Right hindlimb (tissue), 1 donor: ENCODE measurements at regions not wholly inside any gene's neighbourhood (a gene's known extent, or its start where the extent isn't known, plus 50 kb on each side); places are given as distances from the start of the nearest gene placed in this dataset.
"Not testable (repeated sequence)": the region's sequence is repeated elsewhere in the genome, so short reads cannot be mapped to it uniquely, and the experiment has no call there.

Experiments
- DNase-seq: peaks from one replicate; pipeline ENCODE4 v3.0.0-alpha.2; 2018

DNA sequence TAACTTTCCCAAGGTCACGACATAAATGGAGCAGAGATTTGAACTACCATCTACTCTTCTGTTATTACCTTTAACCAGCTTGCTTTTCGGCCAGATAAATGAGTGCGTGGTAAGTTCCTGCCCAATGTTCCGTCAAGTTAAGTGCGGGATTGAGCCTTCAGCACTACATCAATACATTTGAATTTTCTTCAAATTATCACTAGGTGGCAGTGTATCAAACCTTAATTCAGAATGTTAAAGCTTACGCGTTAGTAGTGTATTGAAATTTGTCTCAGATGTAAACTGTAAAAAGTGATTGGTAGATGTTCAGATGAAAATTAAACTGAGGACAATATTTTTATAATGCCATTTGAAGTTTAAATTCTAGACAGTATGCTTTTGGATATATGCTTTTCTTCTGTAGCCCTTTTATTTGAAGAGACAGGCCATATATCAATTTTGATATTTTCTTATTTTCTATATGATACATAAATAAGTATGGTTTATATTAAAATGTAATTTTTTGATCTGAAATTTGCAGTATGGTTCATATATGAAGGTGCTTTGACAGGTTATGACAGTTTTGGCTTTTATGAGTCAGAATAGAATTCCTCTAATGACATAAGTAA, 681.3 kb downstream of the ADCYAP1 start:
- no peak for DNase-seq

DNA sequence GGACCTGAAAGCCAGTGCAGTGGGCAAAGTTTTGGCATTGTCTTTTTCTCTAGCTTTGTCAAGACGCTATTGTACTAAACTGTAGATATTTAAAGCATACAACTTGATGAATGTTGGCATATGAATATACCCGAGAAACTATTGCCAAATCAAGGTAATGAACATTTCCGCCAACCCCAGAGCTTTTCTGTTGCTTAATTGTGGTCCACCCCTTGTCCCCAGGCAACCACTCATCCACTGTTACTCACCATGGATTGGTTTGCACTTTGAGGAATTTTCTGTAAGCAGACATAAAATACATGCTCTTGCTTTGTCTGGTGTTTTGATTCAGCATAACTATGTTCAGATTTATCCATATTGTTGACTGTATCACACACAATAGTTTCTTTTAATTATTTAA, 688.4 kb downstream of the ADCYAP1 start:
- no peak for DNase-seq

DNA sequence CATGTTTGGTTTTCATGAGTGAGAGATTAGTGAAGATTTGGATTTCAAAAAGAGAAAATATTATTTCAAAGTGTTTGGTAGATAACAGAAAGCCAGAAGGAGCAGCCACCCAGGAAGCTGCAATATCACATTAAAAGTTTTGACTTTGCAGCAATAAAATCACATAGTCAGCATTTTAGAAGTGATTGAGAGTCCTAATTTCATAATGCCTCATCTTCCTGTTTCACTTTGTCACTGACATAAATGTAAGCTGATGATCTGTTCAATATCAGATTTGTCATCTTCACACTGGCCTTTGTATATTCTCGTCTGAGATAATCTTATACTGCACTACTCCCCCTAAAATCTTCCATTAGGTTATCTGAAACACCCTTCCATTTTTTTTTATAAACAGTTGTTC, 690.5 kb downstream of the ADCYAP1 start:
- DNase-seq, result no peak

DNA sequence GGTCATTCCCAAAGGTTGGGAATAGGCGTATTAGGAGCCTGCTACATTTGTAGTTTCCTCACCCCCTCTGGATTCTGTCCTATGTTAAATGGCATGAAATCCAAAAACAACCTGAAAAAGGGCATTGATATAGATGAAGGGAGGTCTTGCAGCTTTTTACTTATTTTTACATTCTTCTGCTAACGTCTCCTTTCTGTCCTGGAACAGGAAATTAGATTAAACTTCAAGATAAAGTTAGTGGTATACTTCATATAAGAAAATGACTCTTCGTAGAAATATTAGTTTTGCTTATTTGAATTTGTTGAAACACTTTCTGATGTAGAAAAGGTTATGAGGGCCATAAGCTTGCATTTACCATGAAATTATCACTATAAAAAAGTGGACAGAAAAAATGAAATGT, 694.5 kb downstream of the ADCYAP1 start:
- no peak for DNase-seq

DNA sequence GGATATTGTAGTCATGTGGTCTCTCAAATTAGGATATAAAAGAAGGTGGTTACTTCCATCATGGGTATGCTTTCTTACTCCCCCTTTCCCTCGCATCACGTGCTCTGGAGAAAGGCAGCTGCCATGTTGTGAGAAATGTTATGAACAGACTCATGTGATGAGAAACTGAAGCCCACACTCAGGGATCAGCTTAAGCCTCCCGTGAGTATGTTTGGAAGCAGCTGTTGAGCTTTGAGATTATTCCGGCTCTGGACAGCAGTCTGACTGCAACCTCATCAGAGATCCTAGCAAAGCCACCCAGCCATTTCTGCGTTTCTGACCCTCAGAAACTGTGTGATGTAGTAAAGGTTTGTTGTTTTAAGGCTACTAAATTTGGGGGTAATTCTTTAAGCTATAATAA, 700.1 kb downstream of the ADCYAP1 start:
- no peak for DNase-seq

DNA sequence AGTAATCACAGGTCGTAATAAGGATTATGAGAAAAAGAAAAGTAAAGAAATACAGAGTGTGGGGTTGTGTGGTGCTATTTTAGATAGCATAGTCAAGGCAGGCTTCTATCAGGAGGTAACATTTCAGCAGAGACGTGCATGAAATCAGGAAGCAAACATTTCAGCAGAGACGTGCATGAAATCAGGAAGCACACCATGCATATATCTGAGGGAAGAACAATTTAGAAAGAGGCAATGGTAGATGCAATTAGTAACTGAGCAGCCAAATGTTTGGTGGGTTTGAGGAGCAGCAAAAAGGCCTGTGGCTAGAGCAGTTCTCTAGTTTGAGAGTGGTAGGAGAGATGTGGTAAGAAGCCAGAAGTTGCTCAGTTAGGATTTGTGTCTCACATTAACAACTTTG, 713.7 kb downstream of the ADCYAP1 start:
- no peak for DNase-seq

DNA sequence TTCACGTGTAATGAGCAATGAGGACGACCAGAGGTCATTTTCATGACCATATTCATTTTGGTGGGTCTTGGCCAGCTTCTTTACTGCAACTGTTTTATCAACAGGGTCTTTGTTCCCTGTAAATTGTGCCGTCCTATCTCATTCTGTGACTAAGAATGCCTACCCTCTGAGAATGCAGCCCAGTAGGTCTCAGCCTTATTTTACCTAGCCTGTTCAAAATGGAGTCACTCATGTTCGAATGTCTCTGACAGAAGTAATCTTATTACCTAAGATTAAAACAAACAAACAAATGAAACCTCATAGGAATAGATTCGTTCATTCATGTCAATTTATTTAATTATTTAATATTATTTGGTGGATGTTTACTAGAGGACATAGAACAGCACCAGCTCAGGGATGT, 714.8 kb downstream of the ADCYAP1 start:
- DNase-seq, result no peak

DNA sequence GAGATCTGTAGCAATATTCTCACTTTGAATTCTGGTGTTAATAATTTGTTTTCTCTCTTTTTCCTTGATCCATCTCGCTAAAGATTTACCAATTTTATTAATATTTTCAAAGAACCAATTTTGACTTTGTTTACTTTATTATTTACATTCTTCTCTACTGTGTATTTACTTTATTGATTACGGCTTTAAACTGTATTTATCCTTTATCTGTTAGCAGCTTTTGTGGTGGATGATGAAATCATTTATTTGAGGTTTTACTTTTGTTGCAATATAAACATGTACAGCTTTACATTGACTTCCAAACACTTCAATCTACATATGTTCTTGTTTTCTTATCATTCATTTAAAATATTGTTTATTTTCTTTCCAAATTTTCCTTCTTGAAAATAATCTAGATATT, 719.9 kb downstream of the ADCYAP1 start:
- DNase-seq, result no peak

DNA sequence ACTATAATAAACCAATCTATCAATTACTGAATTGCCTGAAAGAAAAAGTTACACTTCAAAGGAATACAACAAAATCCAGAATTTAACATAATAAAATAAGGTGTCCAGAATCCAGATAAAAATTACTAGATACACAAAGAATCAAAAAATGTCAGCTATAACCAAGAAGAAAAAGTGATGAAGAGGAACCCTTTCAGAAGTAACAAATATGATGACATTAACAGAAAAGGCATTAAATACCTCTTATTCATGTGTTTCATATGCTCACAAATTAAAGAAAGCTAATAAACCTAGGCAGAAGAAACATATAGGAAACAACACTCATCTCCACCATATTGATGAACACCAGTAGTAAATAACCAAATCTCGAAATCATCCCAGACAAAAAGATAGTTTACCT, 722.8 kb downstream of the ADCYAP1 start:
- DNase-seq, result no peak

DNA sequence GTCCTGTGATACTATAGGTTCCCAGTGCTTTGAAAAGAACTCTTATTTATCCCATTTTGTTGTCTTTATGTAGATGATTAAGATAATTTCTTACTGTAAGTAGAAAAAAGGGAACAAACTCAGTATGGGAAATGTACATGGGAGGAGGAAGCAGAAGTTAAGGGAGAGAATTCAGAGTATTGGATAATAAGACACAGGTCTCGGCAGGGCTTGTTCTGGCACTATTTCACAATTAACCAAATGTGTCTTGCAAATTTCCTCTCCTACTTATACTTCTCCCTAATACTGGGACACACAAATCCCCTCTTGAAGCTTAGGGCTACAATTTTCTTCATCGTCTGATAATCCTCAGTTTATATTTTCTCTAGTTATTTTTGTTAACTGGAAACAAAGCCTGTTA, 744.0 kb downstream of the ADCYAP1 start:
- DNase-seq, result no peak

DNA sequence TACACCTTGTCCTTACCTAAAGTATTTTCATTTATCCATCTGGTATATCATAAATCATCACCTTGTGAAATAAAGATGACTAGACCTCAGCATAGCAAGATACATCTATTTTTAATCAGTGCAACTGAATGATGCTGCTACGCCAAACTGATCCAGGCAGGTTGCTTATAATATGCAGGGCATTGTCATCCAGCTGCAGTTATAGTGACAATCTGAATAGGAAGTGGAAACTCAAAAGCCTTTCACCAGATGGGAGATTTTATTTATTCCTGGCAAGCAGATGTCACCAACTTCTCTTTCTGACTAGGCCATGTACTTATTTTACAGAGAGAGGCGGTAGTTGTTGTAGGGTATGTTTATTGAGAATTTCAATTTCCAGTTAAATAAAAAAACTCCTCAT, 747.3 kb downstream of the ADCYAP1 start:
- no peak for DNase-seq

DNA sequence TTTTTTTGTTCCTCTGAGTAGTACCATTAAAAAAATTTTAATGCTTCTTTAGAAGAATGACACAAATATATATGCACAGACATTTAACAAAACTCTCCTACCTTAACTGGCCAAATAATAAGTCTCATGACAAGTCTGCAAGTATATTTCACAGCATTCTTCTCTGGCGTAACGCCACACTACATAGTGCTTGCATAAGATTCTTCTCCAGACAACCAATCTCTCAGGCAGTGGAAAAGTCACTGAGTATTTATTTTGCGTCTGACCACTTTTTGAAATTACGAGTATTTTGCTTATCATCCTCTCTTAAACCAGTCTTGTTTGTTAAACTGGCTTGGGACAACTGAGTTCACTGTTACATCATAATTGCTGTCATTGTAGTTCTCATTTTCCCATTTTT, 749.2 kb downstream of the ADCYAP1 start:
- DNase-seq, result no peak

DNA sequence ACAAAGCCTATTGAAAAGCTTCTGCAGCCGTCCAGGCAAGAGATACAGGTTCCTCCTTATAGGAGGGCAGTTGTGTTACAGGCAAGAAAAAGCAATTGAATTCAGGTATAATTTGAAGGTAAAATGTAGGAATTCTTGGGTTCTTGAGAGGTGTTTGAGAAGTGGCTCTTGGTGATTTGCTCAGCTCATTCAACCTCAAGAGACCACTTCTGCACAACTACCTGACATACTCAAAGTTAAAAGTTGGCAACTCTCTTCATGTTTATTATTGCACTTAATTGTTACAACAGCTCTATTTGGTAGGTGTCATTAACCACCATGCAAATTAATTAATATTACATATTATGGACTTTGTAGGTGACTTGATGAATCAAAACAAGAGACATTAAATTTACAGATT, 753.2 kb downstream of the ADCYAP1 start:
- DNase-seq, result no peak

DNA sequence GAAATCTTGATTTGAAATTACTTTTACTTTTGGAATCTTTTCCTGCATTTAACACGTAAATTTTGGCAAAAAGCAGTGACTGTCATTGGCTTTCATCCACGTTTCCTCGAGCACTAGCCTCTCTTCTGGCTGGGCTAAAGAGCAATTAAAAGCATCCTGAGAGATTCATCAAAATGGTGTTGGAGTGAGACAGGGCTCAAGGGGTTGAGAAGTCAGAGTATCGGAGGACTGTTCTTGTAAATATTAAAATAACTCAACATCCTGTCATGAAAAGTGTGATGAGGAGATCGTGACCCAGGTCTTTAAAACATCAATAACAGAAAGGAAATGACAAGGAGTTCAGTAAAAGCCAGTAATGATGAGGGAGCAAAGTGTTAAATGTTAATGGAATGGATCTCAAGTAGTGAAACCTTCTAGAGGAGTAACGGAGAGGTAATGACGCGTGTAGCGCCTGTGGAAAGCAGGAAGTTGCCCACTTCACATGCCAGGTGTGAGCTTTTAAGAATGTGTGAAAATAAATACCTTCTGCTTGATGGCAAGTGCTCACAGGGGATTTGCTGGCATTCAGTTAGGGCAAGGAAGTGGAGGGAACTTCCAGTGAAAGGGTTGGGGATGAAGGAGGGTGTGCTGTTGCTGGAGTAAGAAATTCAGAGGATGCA, 754.4 kb downstream of the ADCYAP1 start:
- DNase-seq, result no peak

DNA sequence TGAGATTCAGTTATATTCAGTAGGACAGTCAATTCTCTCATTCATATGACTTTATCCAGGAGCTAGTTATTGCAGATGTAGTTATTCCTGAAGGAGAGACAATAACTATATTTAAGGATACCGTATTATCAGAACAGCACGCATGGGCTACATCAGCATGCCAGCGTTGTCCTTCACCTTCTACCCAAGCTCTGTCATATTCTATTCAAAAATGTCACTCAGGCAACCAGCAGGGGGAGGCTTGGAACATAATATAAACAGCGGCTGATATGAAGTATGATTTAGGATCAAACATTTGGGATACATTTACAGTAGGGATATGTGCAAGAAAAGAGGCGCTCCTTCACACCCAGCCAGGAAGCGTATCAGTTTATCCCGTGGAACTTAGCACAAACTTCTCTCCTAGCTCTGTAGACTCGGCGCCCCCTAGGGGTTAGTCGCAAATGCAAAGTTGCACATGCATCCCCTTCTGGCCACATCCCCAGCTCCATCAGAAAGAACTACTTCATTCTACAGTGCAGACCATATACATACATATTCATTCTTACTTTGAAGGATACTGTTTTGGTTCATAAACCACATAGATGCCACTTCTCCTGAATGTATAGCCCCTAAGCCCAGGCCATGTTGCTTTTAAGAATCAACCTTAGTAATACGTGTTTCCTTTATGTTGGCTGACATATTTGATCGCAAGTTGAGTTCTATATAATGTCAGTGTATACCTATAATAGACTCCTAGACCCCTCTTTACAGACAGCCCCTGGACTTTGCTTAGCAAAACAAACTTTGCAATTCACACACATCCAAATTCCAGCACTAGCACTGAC, 759.4 kb downstream of the ADCYAP1 start:
- DNase-seq, result peak; percentile 20

DNA sequence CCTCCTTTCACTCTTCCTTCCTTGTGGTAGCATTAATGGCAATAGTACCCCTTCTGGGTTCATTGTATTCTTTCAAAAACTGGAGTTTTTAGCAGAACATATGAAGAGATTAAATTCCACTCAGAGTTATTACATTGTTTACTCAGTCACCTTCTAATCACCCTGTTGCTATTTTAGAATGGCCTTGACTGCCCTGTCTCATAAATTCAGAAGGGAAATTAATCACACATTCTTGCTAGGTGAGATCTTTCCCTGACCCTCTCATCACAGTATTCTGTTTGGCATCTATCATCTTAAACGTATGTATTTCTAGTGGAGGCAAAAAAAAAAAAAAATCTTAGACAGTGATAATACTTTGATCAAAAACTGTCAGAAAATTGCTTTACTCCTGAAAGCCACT, 760.4 kb downstream of the ADCYAP1 start:
- DNase-seq, result no peak

DNA sequence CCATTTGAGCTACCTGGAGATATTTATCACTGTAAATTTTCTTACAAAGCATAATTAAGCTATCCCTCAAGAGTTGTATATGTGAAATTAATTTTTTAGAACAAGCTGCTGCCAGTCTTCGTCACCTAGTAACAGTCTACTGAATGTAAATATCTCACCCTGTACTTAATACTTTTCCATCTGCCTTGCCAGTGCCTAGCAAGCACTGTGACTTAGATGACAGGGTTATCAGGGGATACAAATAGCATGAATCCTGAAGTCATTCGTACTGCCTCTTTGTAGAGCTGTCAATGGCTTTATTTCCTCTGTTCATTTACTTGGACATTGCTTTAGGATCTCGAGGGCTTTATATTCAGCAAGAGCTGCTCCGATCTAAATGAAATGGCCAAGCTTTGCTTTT, 763.6 kb downstream of the ADCYAP1 start:
- no peak for DNase-seq

DNA sequence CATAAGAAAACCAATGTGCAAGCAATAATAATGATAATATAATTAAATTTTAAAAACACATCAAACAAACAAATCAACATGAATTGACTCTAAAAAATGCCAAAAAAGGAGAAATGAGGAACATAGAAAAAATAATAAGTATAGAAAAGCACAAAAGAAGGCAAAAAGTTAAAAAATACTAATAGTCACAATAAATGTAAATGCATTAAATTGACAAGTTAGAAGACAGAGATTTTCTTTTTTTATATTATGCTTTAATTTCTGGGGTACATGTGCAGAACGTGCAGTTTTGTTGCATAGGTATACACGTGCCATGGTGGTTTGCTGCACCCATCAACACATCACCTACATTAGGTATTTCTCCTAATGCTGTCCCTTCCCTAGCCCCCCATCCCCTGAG, 767.0 kb downstream of the ADCYAP1 start:
- not testable (repeated sequence) for DNase-seq

DNA sequence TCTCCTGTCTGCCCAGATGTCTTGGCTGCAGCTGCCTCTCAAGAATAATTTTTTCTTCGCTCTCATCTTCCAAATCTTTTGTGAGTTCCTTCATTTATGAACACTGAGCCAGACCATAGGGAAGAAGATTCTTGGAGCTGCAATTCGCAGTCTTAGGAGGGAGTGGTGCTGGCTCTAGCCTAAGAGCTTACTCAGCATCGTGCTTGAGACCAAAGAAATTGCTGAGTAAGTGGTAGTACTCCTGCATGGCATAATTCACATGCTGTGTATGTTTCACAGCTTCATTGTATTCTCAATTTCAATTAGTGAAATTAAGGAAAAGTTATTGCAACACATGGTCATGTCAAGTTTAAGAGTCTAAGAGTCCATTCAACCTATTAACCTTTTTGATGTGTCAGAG, 771.7 kb downstream of the ADCYAP1 start:
- DNase-seq, result no peak

DNA sequence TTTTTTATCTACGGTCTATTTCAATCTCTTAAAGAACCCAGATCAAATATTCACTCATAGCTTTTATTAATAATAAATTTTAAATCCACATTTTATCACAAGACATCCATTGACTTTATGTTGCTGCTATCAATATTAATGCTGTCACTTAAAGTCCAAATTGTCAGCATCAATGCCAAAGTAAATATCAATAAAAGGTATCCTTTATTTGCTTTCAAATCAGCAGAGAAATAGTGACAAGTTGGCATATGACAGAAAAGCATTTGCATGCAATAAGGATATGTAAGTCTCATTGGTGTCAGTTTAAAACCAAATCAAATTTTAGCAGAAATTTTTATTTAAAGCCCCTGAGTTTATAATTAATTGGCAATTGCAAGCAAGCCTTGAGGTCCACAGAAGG, 775.4 kb downstream of the ADCYAP1 start:
- no peak for DNase-seq

DNA sequence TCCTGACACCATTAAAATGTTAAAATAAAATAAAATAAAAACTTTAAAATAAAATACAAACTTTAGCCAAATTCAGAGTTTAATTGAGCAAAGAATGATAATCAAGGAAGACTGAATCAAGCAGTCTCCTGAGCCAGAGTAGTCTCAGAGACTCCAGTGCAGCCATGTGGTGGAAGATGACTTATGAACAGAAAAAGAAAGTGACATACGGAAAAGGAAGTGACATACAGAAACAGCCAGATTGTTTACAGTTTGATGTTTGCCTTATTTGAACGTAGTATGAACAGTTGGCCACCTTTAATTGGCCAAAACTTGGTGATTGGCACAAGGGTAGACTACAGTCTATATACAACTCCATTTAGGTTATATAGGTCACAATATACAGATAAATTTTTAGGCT, 787.2 kb downstream of the ADCYAP1 start:
- DNase-seq, result no peak

DNA sequence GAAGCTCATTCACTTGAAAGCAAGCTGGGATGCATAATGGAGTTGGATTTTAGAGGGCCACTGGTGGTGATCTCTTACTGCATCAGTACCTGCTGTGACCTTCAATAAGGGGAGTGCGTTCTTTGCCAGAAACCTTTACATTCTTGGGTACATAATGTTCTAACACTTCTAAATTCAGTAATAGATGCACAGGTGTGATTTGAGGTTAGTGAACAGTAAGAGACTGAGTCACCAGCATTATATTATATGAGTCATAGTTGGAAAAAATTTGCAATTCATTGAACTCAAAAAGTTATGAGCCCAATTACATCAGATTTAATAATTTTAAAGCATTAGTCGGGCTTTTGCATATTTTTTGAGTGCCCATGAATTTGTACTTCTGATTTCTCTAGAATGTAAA, 803.3 kb downstream of the ADCYAP1 start:
- DNase-seq, result no peak

DNA sequence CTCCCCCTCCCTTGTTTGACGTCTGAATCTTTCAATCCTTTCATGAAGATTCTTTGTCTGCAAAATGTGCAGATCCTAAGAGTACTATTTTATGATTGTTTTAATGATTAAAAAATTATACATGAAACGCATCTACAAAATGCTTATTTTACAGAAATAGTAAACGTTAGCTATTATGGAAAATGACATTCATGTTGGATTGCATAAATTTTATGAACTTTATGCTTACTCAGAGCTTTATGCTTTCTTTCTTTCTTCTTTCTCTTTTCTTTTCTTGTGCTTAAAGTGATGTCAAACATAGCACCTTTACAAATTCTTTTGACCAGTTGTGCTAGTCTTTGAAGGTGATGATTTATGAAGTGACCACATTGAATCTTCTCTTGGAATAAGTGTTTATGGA, 805.4 kb downstream of the ADCYAP1 start:
- DNase-seq, result no peak

DNA sequence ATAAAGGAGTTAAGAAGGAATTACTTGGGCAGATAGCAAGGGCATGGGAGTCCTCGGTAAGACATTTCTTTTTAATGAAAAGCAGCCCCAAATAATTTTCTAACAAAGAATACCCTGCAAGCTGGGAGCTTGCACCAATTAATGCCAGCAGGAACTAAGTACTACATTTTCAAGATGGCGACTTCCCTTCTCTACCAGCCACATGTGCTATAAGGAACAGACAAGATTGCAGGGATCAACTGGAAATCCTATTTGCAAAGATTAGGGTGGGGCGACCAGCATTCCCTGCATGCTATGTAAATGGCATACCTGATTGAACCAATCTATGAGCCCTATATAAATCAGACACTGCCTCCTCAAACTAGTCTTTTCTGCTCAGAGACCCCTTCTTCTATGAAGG, 827.5 kb downstream of the ADCYAP1 start:
- DNase-seq, result no peak
